ENCODE measurements at regions not wholly inside any gene's neighbourhood (a gene's known extent, or its start where the extent isn't known, plus 50 kb on each side); places are given as distances from the start of the nearest gene placed in this dataset.
A peak's percentile ranks its signal among the peaks of the same experiment; 100 is the strongest.

DNA sequence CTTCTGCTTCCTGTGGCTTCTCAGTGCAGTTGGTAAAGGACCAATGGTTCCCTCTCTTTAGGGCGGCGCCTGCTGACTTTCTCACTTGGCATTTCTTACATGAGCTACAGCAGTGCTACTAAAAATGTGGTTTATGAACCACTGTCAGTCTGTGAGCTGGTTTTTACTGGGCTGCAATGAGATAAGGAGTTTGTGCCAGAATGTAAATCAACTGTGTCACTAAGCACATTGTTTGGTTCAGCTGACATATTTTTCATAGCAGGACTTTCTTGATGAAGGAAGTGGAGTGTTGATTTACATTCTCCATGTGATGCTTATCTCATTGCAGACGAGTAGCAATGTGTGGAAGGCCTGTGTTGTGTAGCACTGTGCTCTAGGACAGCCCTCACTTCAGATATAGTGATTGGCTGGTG, 463.3 kb downstream of the SOX6 start:
- no peaks in the 10 kb centered on the region for H3K36me3 Mint-ChIP-seq
- H3K9me3 Mint-ChIP-seq, result no peaks in the 10 kb centered on the region
- no peak overlapping the region for H3K4me3 Mint-ChIP-seq
- peaks cover 36% of the 10 kb centered on the region for H3K4me1 Mint-ChIP-seq (ENCODE audit: unreplicated experiment)
- no peak for TF ChIP-seq CTCF (conservative IDR thresholded peaks at IDR 0.05)
- H3K27ac Mint-ChIP-seq, result peak overlapping the region; percentile 61
- peaks cover 26% of the 10 kb centered on the region for H3K27me3 Mint-ChIP-seq
- DNase-seq (ENCODE audit: extremely low spot score, unreplicated experiment), result no peak

- no peak for TF ChIP-seq CTCF (conservative IDR thresholded peaks at IDR 0.05)
- H3K27me3 Mint-ChIP-seq, result peaks cover 18% of the 10 kb centered on the region
- no peak overlapping the region for H3K4me3 Mint-ChIP-seq
- no peak for DNase-seq (ENCODE audit: extremely low spot score, unreplicated experiment)
- no peaks in the 10 kb centered on the region for H3K36me3 Mint-ChIP-seq
- no peak overlapping the region for H3K27ac Mint-ChIP-seq
- H3K9me3 Mint-ChIP-seq, result no peaks in the 10 kb centered on the region
- H3K4me1 Mint-ChIP-seq (ENCODE audit: unreplicated experiment), result peaks cover 13% of the 10 kb centered on the region
Measured at GRCh38 chr11:15896026-15896425, 460.3 kb downstream of the SOX6 start.

DNA sequence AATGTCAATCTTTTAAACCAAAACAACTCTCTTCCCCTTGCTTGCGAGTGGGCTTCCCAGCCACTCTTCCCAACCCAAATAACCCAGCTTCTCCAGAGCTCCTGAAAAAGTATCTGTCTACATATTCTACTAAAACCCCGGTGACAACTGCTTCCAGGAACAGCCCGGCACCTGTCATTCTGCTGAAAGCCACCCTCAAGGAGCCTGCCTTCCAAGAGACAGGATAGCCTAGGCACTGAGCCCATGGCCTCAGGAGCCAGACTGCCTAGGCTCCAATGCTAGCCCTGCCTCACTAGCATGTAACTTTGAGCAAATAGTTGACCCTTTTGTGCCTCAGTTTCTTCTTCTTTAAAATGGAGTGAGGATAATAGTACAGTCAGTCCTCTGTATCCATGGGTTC, 459.8 kb downstream of the SOX6 start:
- Mint-ChIP-seq H3K27ac (no peak overlapping the region), H3K4me3 (no peak overlapping the region), H3K27me3 (peaks cover 18% of the 10 kb centered on the region), H3K36me3 (no peaks in the 10 kb centered on the region), H3K4me1 (ENCODE audit: unreplicated experiment) (peaks cover 12% of the 10 kb centered on the region), H3K9me3 (no peaks in the 10 kb centered on the region)
- no peak for TF ChIP-seq CTCF (conservative IDR thresholded peaks at IDR 0.05)
- no peak for DNase-seq (ENCODE audit: extremely low spot score, unreplicated experiment)

GRCh38 chr11:15897211-15897960, 459.0 kb downstream of the SOX6 start:
- H3K4me1 Mint-ChIP-seq (ENCODE audit: unreplicated experiment), result peaks cover 18% of the 10 kb centered on the region
- no peak overlapping the region for H3K27ac Mint-ChIP-seq
- peaks cover 18% of the 10 kb centered on the region for H3K27me3 Mint-ChIP-seq
- DNase-seq (ENCODE audit: extremely low spot score, unreplicated experiment), result no peak
- TF ChIP-seq CTCF (conservative IDR thresholded peaks at IDR 0.05), result no peak
- H3K36me3 Mint-ChIP-seq, result no peaks in the 10 kb centered on the region
- no peak overlapping the region for H3K4me3 Mint-ChIP-seq
- no peaks in the 10 kb centered on the region for H3K9me3 Mint-ChIP-seq

GRCh38 chr11:15901054-15901453, 455.3 kb downstream of the SOX6 start:
- Mint-ChIP-seq H3K27ac (no peak overlapping the region), H3K4me3 (no peak overlapping the region), H3K36me3 (no peaks in the 10 kb centered on the region), H3K27me3 (peaks cover 9% of the 10 kb centered on the region), H3K9me3 (peaks cover 4% of the 10 kb centered on the region), H3K4me1 (ENCODE audit: unreplicated experiment) (peaks cover 12% of the 10 kb centered on the region)
- DNase-seq (ENCODE audit: extremely low spot score, unreplicated experiment), result no peak
- no peak for TF ChIP-seq CTCF (conservative IDR thresholded peaks at IDR 0.05)

Measured in type B pancreatic cell (in vitro differentiated cells).